Endothelial cell of umbilical vein (primary cell): ENCODE measurements at regions not wholly inside any gene's neighbourhood (a gene's known extent, or its start where the extent isn't known, plus 50 kb on each side); places are given as distances from the start of the nearest gene placed in this dataset.

Experiments used
- BruUV-seq: library from RNA; stranded (reverse); fragments of 400-500 nt; replicated peaks from 2 replicates; lab custom pipeline; 2021; lab: Mats Ljungman, UMichigan
- CTCF ChIA-PET: fragments of 300-600, 350-600 bp; sonication (Branson Sonifier 250); formaldehyde crosslinking; loops from one replicate; lab custom pipeline; 2021; ENCODE audit warnings: antibody characterized with exemption, inconsistent platforms; lab: Charles Lee
- POLR2A ChIA-PET: fragments of 300-600, 350-600 bp; sonication (Branson Sonifier 250); formaldehyde crosslinking; loops from one replicate; lab custom pipeline; 2021; ENCODE audit warnings: antibody characterized with exemption, inconsistent platforms; lab: Charles Lee
- DNase-seq: peaks from one replicate; pipeline ENCODE4 v3.0.0-alpha.2; 2011; ENCODE audit warnings: low read depth, low spot score
- FAIRE-seq: peaks from 2 replicates; lab custom pipeline; 2011; peaks lifted over from hg19 to GRCh38; lab: Jason Lieb, UNC
- H2AFZ ChIP-seq: 2 replicates; pipeline ENCODE4 v1.6.0; 2012; ENCODE audit warnings: low read depth, low read length, control low read depth, inconsistent platforms
- H3K27ac ChIP-seq: 2 replicates; pipeline ENCODE4 v1.5.1; 2011; ENCODE audit warnings: low read depth, mild to moderate bottlenecking, control low read depth, low read length, moderate library complexity; ENCODE audit not compliant: insufficient read depth
- H3K27me3 ChIP-seq, 2 experiments: 2 replicates each; pipeline versions ENCODE4 v1.6.0 to v1.6.1; 2011; ENCODE audit warnings: low read length in 2 of 2, mixed read lengths in 1 of 2; ENCODE audit not compliant: control insufficient read depth in 2 of 2, insufficient read depth in 2 of 2
- H3K36me3 ChIP-seq, 2 experiments: 2 replicates in 1 of 2; 3 replicates in 1 of 2; pipeline ENCODE4 v1.5.1; 2011; ENCODE audit warnings: low read length in 2 of 2, mild to moderate bottlenecking in 1 of 2, moderate library complexity in 1 of 2; ENCODE audit not compliant: control insufficient read depth in 2 of 2, insufficient read depth in 2 of 2; ENCODE audit errors: extremely low read depth in 1 of 2
- H3K4me1 ChIP-seq: 3 replicates; pipeline ENCODE4 v1.5.1; 2011; ENCODE audit warnings: mild to moderate bottlenecking, low read length; ENCODE audit not compliant: control insufficient read depth, insufficient read depth; ENCODE audit errors: extremely low read depth
- H3K4me2 ChIP-seq: 2 replicates; pipeline ENCODE4 v1.6.1; 2011; ENCODE audit warnings: low read length, control low read depth, mixed read lengths; ENCODE audit not compliant: insufficient read depth
- H3K4me3 ChIP-seq, 3 experiments: fragments of 200-600 bp in 1 of 3; sonication (generic), shearing (Covaris generic) in 1 of 3; replicated peaks in 1 of 3; 2 replicates each; pipeline ENCODE4 v1.5.1; 2011 to 2016; ENCODE audit warnings: control low read depth in 3 of 3, low read length in 3 of 3, mild to moderate bottlenecking in 2 of 3, inconsistent platforms in 1 of 3, low read depth in 1 of 3, moderate library complexity in 1 of 3; ENCODE audit not compliant: insufficient read depth in 1 of 3
- H3K79me2 ChIP-seq: 2 replicates; pipeline ENCODE4 v1.6.0; 2012; ENCODE audit warnings: low read length, inconsistent platforms; ENCODE audit not compliant: control insufficient read depth, insufficient read depth
- H3K9ac ChIP-seq: replicated peaks from 2 replicates; pipeline ENCODE3; 2011; ENCODE audit warnings: low read length, control low read depth; ENCODE audit not compliant: insufficient read depth; ENCODE audit errors: extremely low read depth
- H3K9me1 ChIP-seq: replicated peaks from 3 replicates; pipeline ENCODE4 v1.6.0; 2011; ENCODE audit warnings: mild to moderate bottlenecking, low read length; ENCODE audit not compliant: control insufficient read depth, insufficient read depth; ENCODE audit errors: extremely low read depth
- H3K9me3 ChIP-seq: replicated peaks from 2 replicates; pipeline ENCODE4 v1.5.1; 2012; ENCODE audit warnings: low read length, inconsistent platforms; ENCODE audit not compliant: control insufficient read depth, insufficient read depth
- H4K20me1 ChIP-seq: replicated peaks from 2 replicates; pipeline ENCODE3; 2011; ENCODE audit warnings: mild to moderate bottlenecking, low read length; ENCODE audit not compliant: control insufficient read depth, insufficient read depth; ENCODE audit errors: extremely low read depth
- CTCF ChIP-seq, 2 donors: IDR thresholded peaks; 1 replicate in 1 of 2; 2 replicates in 1 of 2; pipeline ENCODE4 v1.5.1; 2011; ENCODE audit warnings: low read length in 2 of 2, mild to moderate bottlenecking in 2 of 2, moderate library complexity in 2 of 2, control low read depth in 1 of 2, inconsistent platforms in 1 of 2, low read depth in 1 of 2; ENCODE audit not compliant: insufficient read depth in 1 of 2; ENCODE audit errors: extremely low read depth in 1 of 2
- EZH2 ChIP-seq: IDR thresholded peaks from 2 replicates; pipeline ENCODE4 v1.6.1; 2012; ENCODE audit warnings: borderline replicate concordance, low read depth, mild to moderate bottlenecking, moderate library complexity, low read length, inconsistent platforms; ENCODE audit not compliant: severe bottlenecking
- FOS ChIP-seq: IDR thresholded peaks from 2 replicates; pipeline ENCODE4 v1.6.1; 2011; ENCODE audit warnings: mild to moderate bottlenecking, low read length, moderate library complexity, borderline replicate concordance; ENCODE audit not compliant: insufficient read depth
- GATA2 ChIP-seq: IDR thresholded peaks from 2 replicates; pipeline ENCODE4 v1.7.0; 2011; ENCODE audit warnings: low read depth, mild to moderate bottlenecking, moderate library complexity, mixed read lengths, low read length; ENCODE audit not compliant: insufficient read length, insufficient read depth
- JUN ChIP-seq: IDR thresholded peaks from 2 replicates; pipeline ENCODE4 v1.6.1; 2011; ENCODE audit warnings: borderline replicate concordance, low read depth; ENCODE audit not compliant: insufficient read length, insufficient read depth
- MAX ChIP-seq: IDR thresholded peaks from 2 replicates; pipeline ENCODE4 v1.6.1; 2011; ENCODE audit not compliant: insufficient read depth, insufficient read length
- MYC ChIP-seq: IDR thresholded peaks from one replicate; pipeline ENCODE4 v1.6.1; 2011; ENCODE audit warnings: mild to moderate bottlenecking, low read depth, low read length
- POLR2A ChIP-seq: IDR thresholded peaks from 2 replicates; pipeline ENCODE4 v1.6.1; 2012; ENCODE audit warnings: low read depth, mild to moderate bottlenecking, control low read depth, low read length
- POLR2AphosphoS5 ChIP-seq: IDR thresholded peaks from 2 replicates; pipeline ENCODE4 v1.6.1; 2012; ENCODE audit warnings: low read depth, mild to moderate bottlenecking, control low read depth, low read length, moderate library complexity; ENCODE audit not compliant: insufficient read depth
- dilution Hi-C: fragments of 300-500 bp; cut with MboI; formaldehyde crosslinking; loops from one replicate; pipeline ENCODE4 v1.15.0; 2019; ENCODE audit warnings: low sequenced_read_pairs; ENCODE audit not compliant: extremely low pct_ligation_motif_present
- intact Hi-C: fragments of 100-400 bp; cut with micrococcal nuclease; formaldehyde crosslinking; loops from one replicate; pipeline ENCODE4 v1.10.0; 2022

- no peaks in the 10 kb centered on the region for H3K9me3 ChIP-seq
- H3K4me1 ChIP-seq = no peaks in the 10 kb centered on the region
- no TSS peak for BruUV-seq
- H3K4me2 ChIP-seq = no peak overlapping the region
- H3K27ac ChIP-seq = no peak overlapping the region
- ChIA-PET CTCF (no interaction called here), POLR2A (no interaction called here)
- H3K79me2 ChIP-seq = no peaks in the 10 kb centered on the region
- DNase-seq (no peak), FAIRE-seq (no peak)
- intact Hi-C loops (no loop called here), dilution Hi-C loops (no loop called here)
- no peaks in the 10 kb centered on the region for H3K27me3 ChIP-seq
- no peaks in the 10 kb centered on the region for H3K9me1 ChIP-seq
- H3K4me3 ChIP-seq = no peak overlapping the region
- no peaks in the 10 kb centered on the region for H3K36me3 ChIP-seq
- H4K20me1 ChIP-seq = no peaks in the 10 kb centered on the region
- TF ChIP-seq MYC = no peak
- no peak overlapping the region for H3K9ac ChIP-seq
- H2AFZ ChIP-seq = no peak overlapping the region
Observed at GRCh38 chr1:18015719-18016118, 91.9 kb upstream of the IGSF21 start.

- dilution Hi-C loops = no loop called here
- H2AFZ ChIP-seq = no peak overlapping the region
- FAIRE-seq (no peak), DNase-seq (no peak)
- BruUV-seq = no TSS peak
- no peak overlapping the region for H3K4me2 ChIP-seq
- no peaks in the 10 kb centered on the region for H3K36me3 ChIP-seq
- no peak overlapping the region for H3K9ac ChIP-seq
- intact Hi-C loops = no loop called here
- no peaks in the 10 kb centered on the region for H3K4me1 ChIP-seq
- ChIA-PET POLR2A (no interaction called here), CTCF (no interaction called here)
- no peaks in the 10 kb centered on the region for H4K20me1 ChIP-seq
- H3K9me3 ChIP-seq = no peaks in the 10 kb centered on the region
- no peak overlapping the region for H3K4me3 ChIP-seq
- TF ChIP-seq EZH2 (no peak), MAX (no peak), GATA2 (no peak), JUN (no peak), POLR2A (no peak), MYC (no peak), CTCF (IDR thresholded peaks at IDR 0.05; ENCODE audit: extremely low read depth in 1 of 2, insufficient read depth in 1 of 2, low read depth in 1 of 2, low read length in 2 of 2) (no peak), POLR2AphosphoS5 (no peak), FOS (no peak)
- no peak overlapping the region for H3K27ac ChIP-seq
- no peaks in the 10 kb centered on the region for H3K79me2 ChIP-seq
- H3K9me1 ChIP-seq = no peaks in the 10 kb centered on the region
- H3K27me3 ChIP-seq = no peaks in the 10 kb centered on the region
Observed at GRCh38 chr1:18018366-18018765, 89.2 kb upstream of the IGSF21 start.
